ENCODE measurements at regions not wholly inside any gene's neighbourhood (a gene's known extent, or its start where the extent isn't known, plus 50 kb on each side); places are given as distances from the start of the nearest gene placed in this dataset.

GRCh38 chr4:84051089-84051488 is 448.0 kb downstream of the NKX6-1 start:
- TF ChIP-seq CTCF (IDR thresholded peaks at IDR 0.05) (no peak), REST (IDR thresholded peaks at IDR 0.05; ENCODE audit: insufficient read depth in 1 of 2, low read depth in 2 of 2, low read length in 1 of 2) (no peak), POLR2AphosphoS5 (IDR thresholded peaks at IDR 0.05; ENCODE audit: low read depth, low read length) (no peak), TCF7L2 (IDR thresholded peaks at IDR 0.05; ENCODE audit: low read depth, low read length) (no peak)
